Forelimb muscle (tissue), 1 donor: ENCODE measurements at regions not wholly inside any gene's neighbourhood (a gene's known extent, or its start where the extent isn't known, plus 50 kb on each side); places are given as distances from the start of the nearest gene placed in this dataset.
"Not testable (repeated sequence)": the region's sequence is repeated elsewhere in the genome, so short reads cannot be mapped to it uniquely, and the experiment has no call there.

Experiments used
- DNase-seq: peaks from one replicate; pipeline ENCODE4 v3.0.0-alpha.2; 2013; ENCODE audit warnings: low read depth

GRCh38 chr15:38002883-38003477 lies 68.5 kb downstream of the TMCO5A start:
- DNase-seq, result no peak

GRCh38 chr15:38004218-38004861 lies 69.9 kb downstream of the TMCO5A start:
- no peak for DNase-seq

- no peak for DNase-seq
Observed at GRCh38 chr15:38005953-38006808, 71.7 kb downstream of the TMCO5A start.

GRCh38 chr15:38010395-38010794 lies 76.0 kb downstream of the TMCO5A start:
- no peak for DNase-seq

- DNase-seq, result no peak
Observed at GRCh38 chr15:38012894-38013293, 78.5 kb downstream of the TMCO5A start.

- no peak for DNase-seq
Observed at GRCh38 chr15:38017721-38018120, 83.3 kb downstream of the TMCO5A start.

GRCh38 chr15:38019066-38019465 lies 84.6 kb downstream of the TMCO5A start:
- DNase-seq, result no peak

- no peak for DNase-seq
Observed at GRCh38 chr15:38021259-38021658, 86.8 kb downstream of the TMCO5A start.

GRCh38 chr15:38024293-38025091 lies 90.1 kb downstream of the TMCO5A start:
- DNase-seq, result no peak

GRCh38 chr15:38025656-38026055 lies 91.2 kb downstream of the TMCO5A start:
- not testable (repeated sequence) for DNase-seq

GRCh38 chr15:38028869-38029268 lies 94.4 kb downstream of the TMCO5A start:
- DNase-seq, result no peak

- DNase-seq, result no peak
Observed at GRCh38 chr15:38029736-38030135, 95.3 kb downstream of the TMCO5A start.

GRCh38 chr15:38030609-38031008 lies 96.2 kb downstream of the TMCO5A start:
- DNase-seq, result no peak

- no peak for DNase-seq
Observed at GRCh38 chr15:38035701-38036100, 101.3 kb downstream of the TMCO5A start.

GRCh38 chr15:38036790-38037338 lies 102.4 kb downstream of the TMCO5A start:
- no peak for DNase-seq

- DNase-seq, result no peak
Observed at GRCh38 chr15:38038659-38039442, 104.4 kb downstream of the TMCO5A start.

GRCh38 chr15:38040615-38041014 lies 106.2 kb downstream of the TMCO5A start:
- DNase-seq, result no peak

GRCh38 chr15:38041576-38041975 lies 107.1 kb downstream of the TMCO5A start:
- no peak for DNase-seq

GRCh38 chr15:38042211-38042610 lies 107.8 kb downstream of the TMCO5A start:
- DNase-seq, result no peak

- no peak for DNase-seq
Observed at GRCh38 chr15:38042707-38043445, 108.4 kb downstream of the TMCO5A start.
